ENCODE measurements at regions not wholly inside any gene's neighbourhood (a gene's known extent, or its start where the extent isn't known, plus 50 kb on each side); places are given as distances from the start of the nearest gene placed in this dataset.
"Not testable (repeated sequence)": the region's sequence is repeated elsewhere in the genome, so short reads cannot be mapped to it uniquely, and the experiment has no call there.

DNA sequence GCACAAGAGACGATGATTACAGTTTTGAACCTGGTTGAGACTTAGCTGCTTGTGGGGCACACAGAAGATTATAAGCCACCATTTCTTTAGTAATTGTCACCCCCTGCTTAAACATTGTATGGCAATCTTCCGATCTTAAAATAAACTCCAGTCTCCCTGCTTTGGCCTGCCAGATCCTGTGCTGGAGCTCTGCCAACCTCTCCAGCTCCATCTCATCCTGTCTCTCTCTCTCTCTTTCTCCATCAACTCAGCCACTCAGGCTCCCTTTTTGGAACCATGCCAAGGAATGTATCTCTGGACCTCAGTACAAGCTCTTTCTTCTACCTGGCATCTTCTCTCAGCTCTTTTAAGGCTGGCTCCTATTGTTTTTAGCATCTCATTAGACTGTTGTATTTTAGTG is 1053.2 kb downstream of the REEP3 start:
- TF ChIP-seq, protein P1, sequence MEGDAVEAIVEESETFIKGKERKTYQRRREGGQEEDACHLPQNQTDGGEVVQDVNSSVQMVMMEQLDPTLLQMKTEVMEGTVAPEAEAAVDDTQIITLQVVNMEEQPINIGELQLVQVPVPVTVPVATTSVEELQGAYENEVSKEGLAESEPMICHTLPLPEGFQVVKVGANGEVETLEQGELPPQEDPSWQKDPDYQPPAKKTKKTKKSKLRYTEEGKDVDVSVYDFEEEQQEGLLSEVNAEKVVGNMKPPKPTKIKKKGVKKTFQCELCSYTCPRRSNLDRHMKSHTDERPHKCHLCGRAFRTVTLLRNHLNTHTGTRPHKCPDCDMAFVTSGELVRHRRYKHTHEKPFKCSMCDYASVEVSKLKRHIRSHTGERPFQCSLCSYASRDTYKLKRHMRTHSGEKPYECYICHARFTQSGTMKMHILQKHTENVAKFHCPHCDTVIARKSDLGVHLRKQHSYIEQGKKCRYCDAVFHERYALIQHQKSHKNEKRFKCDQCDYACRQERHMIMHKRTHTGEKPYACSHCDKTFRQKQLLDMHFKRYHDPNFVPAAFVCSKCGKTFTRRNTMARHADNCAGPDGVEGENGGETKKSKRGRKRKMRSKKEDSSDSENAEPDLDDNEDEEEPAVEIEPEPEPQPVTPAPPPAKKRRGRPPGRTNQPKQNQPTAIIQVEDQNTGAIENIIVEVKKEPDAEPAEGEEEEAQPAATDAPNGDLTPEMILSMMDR (IDR thresholded peaks at IDR 0.05; ENCODE audit: insufficient read depth, missing control alignments): no peak
- FAIRE-seq: no peak
- no peak for DNase-seq (ENCODE audit: insufficient read length, low spot score)

DNA sequence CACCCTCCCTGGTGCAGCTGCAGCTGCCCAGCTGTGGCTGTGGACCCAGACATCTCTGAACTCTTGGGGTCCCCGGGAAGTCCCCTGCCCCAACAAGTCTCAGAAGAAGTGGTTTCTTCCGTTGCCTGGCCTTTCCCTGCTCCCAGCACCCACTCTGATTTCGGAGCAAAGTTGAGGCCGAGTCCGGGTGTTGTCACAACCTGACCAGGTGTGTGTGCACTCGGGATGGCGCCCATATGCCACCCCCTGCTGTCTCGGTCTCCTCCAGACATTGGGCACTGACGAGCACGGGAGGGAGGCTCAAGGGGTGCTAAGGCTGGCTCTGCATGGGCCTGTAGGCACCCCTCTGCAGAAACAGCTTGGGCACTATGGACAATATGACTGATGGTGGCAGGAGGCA is 1055.3 kb downstream of the REEP3 start:
- FAIRE-seq: no peak

DNA sequence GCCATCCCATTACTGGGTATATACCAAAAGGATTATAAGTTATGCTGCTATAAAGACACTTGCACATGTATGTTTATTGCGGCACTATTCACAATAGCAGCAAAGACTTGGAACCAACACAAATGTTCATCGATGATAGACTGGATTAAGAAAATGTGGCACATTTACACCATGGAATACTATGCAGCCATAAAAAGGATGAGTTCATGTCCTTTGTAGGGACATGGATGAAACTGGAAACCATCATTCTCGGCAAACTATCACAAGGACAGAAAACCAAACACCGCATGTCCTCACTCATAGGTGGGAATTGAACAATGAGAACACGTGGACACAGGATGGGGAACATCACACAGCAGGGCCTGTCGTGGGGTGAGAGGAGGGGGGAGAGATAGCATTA is 1057.6 kb downstream of the REEP3 start:
- not testable (repeated sequence) for FAIRE-seq; DNase-seq (ENCODE audit: insufficient read length, low spot score)

More for the DNA sequence above, 1055.3 kb downstream of the REEP3 start:
- TF ChIP-seq, protein P1 (IDR thresholded peaks at IDR 0.05; ENCODE audit: insufficient read depth, missing control alignments): no peak
- no peak for DNase-seq (ENCODE audit: insufficient read length, low spot score)

GRCh38 chr10:64586934-64587503 is 1065.8 kb downstream of the REEP3 start:
- TF ChIP-seq, protein P1 (IDR thresholded peaks at IDR 0.05; ENCODE audit: insufficient read depth, missing control alignments): no peak
- DNase-seq (ENCODE audit: insufficient read length, low spot score) (no peak), FAIRE-seq (no peak)

GRCh38 chr10:64594072-64594471 is 1072.9 kb downstream of the REEP3 start:
- FAIRE-seq (no peak), DNase-seq (ENCODE audit: insufficient read length, low spot score) (no peak)
- TF ChIP-seq, protein P1 (IDR thresholded peaks at IDR 0.05; ENCODE audit: insufficient read depth, missing control alignments): no peak

GRCh38 chr10:64598600-64598999 is 1077.4 kb downstream of the REEP3 start:
- no peak for DNase-seq (ENCODE audit: insufficient read length, low spot score)
- TF ChIP-seq, protein P1 (IDR thresholded peaks at IDR 0.05; ENCODE audit: insufficient read depth, missing control alignments): no peak
- no peak for FAIRE-seq

- TF ChIP-seq, protein P1 (IDR thresholded peaks at IDR 0.05; ENCODE audit: insufficient read depth, missing control alignments): no peak
- FAIRE-seq (no peak), DNase-seq (ENCODE audit: insufficient read length, low spot score) (no peak)
Measured at GRCh38 chr10:64601298-64601697, 1080.1 kb downstream of the REEP3 start.

DNA sequence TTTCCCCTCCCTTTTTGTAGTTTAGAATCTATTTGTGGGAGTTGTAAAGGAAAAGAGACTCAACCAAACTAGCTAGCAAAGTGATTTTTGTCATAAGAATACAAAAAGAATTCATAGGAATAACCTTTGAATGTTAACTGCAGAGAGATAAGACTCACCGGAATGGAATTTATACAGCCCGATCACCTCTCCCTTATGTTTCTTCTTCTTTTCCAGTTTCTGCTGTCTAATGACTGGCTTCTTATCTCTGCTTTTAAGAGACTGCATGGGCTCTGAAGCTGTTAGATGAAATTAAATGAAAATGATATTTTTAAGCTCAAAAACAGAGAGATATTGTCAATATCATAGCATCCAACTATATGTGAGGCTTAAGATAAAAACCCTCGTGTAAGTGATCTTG is 1095.9 kb downstream of the REEP3 start:
- TF ChIP-seq, protein P1 (IDR thresholded peaks at IDR 0.05; ENCODE audit: insufficient read depth, missing control alignments): no peak
- FAIRE-seq: no peak

More for the DNA sequence above, 1095.9 kb downstream of the REEP3 start:
- DNase-seq (ENCODE audit: insufficient read length, low spot score): no peak

Data from D721Med (cell line).